VCaP (cell line): ENCODE measurements at regions not wholly inside any gene's neighbourhood (a gene's known extent, or its start where the extent isn't known, plus 50 kb on each side); places are given as distances from the start of the nearest gene placed in this dataset.
A peak's percentile ranks its signal among the peaks of the same experiment; 100 is the strongest.

Experiments used
- H3K27ac ChIP-seq: fragments of 450-650 bp; 2 replicates; pipeline ENCODE4 v1.5.1; 2017
- TF ChIP-seq, protein P1 (sequence below): fragments of 450-650 bp; conservative IDR thresholded peaks from 2 replicates; pipeline ENCODE4 v1.5.1; 2017; ENCODE audit warnings: mild to moderate bottlenecking, moderate library complexity

- TF ChIP-seq, protein P1, sequence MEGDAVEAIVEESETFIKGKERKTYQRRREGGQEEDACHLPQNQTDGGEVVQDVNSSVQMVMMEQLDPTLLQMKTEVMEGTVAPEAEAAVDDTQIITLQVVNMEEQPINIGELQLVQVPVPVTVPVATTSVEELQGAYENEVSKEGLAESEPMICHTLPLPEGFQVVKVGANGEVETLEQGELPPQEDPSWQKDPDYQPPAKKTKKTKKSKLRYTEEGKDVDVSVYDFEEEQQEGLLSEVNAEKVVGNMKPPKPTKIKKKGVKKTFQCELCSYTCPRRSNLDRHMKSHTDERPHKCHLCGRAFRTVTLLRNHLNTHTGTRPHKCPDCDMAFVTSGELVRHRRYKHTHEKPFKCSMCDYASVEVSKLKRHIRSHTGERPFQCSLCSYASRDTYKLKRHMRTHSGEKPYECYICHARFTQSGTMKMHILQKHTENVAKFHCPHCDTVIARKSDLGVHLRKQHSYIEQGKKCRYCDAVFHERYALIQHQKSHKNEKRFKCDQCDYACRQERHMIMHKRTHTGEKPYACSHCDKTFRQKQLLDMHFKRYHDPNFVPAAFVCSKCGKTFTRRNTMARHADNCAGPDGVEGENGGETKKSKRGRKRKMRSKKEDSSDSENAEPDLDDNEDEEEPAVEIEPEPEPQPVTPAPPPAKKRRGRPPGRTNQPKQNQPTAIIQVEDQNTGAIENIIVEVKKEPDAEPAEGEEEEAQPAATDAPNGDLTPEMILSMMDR, result no peak
- H3K27ac ChIP-seq, result no peak overlapping the region
These were observed 448.4 kb upstream of the COBL start for GRCh38 chr7:51764976-51765375.

- TF ChIP-seq, protein P1, result no peak
- H3K27ac ChIP-seq, result no peak overlapping the region
These were observed 443.4 kb upstream of the COBL start for GRCh38 chr7:51759985-51760384.

GRCh38 chr7:51757960-51758359 lies 441.4 kb upstream of the COBL start:
- H3K27ac ChIP-seq, result no peak overlapping the region
- TF ChIP-seq, protein P1, result no peak

DNA sequence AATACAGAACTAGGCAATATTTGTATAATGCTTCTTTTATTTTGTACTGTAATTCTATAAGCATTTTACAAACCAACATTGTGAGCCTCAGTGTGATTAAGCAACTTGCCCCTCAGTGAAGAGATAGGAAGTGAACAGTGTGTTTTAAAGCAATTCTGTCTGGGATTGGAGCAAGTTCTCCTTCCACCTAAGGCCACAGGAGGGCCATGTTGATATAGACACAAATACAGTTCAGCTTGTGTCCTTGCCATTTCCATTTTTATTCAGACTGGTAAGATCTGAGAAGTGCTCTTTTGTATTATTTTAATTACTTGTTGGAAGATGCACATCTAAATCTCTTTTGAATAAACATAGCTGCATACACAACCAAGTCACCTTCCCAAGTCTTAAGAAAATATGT lies 416.3 kb upstream of the COBL start:
- no peak overlapping the region for H3K27ac ChIP-seq
- TF ChIP-seq, protein P1, result peak; percentile 73

DNA sequence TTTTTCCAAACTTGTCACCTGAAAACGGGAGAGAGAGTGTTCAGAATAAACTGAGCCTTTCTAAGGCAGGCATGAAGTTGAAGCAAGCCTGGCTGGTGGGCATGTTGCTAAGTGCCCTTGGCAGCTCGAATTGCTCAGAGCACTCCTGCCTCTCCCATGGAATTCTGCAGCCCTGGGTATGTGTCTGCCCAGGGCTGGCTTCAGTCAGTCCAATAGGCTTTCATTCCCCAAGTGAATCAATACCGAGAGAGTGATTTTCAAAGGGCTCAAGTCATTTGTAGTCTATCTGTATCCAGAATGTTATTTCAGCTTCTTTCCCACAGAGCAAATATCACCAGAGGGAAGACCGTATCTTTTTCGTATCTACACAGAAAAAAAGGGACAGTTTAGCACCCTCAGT lies 415.5 kb upstream of the COBL start:
- TF ChIP-seq, protein P1, result no peak
- no peak overlapping the region for H3K27ac ChIP-seq

DNA sequence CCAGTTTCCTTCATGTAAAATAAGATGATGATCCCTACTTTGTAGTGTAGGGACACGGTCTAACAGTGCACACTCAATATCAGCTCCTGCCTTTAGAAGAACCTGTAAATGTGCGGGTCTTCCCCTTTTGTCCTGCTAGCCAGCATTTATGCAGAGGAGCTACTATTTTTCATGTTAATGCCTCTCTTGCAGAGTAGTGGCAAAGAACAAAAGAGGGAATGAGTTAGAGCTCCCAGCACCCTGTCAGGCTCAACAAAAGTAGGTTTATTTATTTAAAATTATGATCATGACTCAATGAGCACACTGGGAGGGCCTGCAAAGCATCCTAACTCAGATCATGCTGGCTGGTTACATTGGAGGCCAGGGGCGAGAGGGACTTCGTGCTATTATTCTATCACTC lies 414.5 kb upstream of the COBL start:
- no peak overlapping the region for H3K27ac ChIP-seq

GRCh38 chr7:51727441-51727840 lies 410.8 kb upstream of the COBL start:
- TF ChIP-seq, protein P1, result no peak
- H3K27ac ChIP-seq, result no peak overlapping the region

More for the DNA sequence above, 414.5 kb upstream of the COBL start:
- TF ChIP-seq, protein P1, result no peak

DNA sequence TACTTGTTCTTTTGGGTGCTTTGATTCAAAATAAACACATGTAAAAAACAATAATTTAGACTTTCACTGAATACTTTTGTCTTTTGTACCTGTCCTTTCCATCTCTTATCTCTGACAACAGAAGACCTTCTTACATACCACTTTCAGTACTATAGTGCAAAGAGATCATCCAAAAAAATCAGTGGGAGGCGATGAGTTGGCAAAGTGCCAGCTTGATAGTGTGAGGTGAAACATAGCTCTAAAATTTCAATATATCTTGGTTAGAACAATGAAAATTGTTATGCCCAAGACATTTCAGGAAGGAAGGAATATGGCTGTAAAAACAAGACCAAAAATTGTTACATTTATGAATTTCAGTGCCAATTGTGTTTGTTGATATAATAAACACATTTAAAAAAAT lies 390.2 kb upstream of the COBL start:
- TF ChIP-seq, protein P1, result no peak
- H3K27ac ChIP-seq, result no peak overlapping the region
